H1 (cell line): ENCODE measurements at regions not wholly inside any gene's neighbourhood (a gene's known extent, or its start where the extent isn't known, plus 50 kb on each side); places are given as distances from the start of the nearest gene placed in this dataset.

Source experiments
- CTCF ChIA-PET: fragments of 300-600 bp; sonication (Branson Sonifier 250); formaldehyde crosslinking; loops from one replicate; lab custom pipeline; 2021; ENCODE audit not compliant: partially characterized antibody; lab: Charles Lee
- POLR2A ChIA-PET: fragments of 300-600 bp; sonication (Branson Sonifier 250); formaldehyde crosslinking; loops from one replicate; lab custom pipeline; 2021; ENCODE audit warnings: inconsistent platforms; ENCODE audit not compliant: partially characterized antibody; lab: Charles Lee
- DNase-seq, 2 experiments: peaks; one replicate each; pipeline versions ENCODE4 v3.0.0 to v3.0.0-alpha.2; 2010 to 2022; ENCODE audit warnings: low spot score in 2 of 2, low read depth in 1 of 2, mixed read lengths in 1 of 2
- FAIRE-seq: peaks from 2 replicates; lab custom pipeline; 2011; peaks lifted over from hg19 to GRCh38; lab: Jason Lieb, UNC
- H2AFZ ChIP-seq: 2 replicates; pipeline ENCODE4 v1.8.1; 2012; ENCODE audit warnings: low read length, inconsistent platforms
- H2AK5ac ChIP-seq: 2 replicates; pipeline ENCODE4 v1.6.1; 2013; ENCODE audit warnings: low read depth, low read length
- H2BK120ac ChIP-seq: replicated peaks from 2 replicates; pipeline ENCODE3; 2013; ENCODE audit warnings: low read depth, low read length, inconsistent platforms
- H2BK12ac ChIP-seq: 2 replicates; pipeline ENCODE4 v1.6.1; 2013; ENCODE audit warnings: low read depth, low read length
- H2BK15ac ChIP-seq: 2 replicates; pipeline ENCODE4 v1.6.1; 2013; ENCODE audit warnings: low read length
- H2BK20ac ChIP-seq: 2 replicates; pipeline ENCODE4 v1.6.1; 2013; ENCODE audit warnings: low read length
- H2BK5ac ChIP-seq: 2 replicates; pipeline ENCODE4 v1.6.1; 2013; ENCODE audit warnings: low read depth, low read length
- H3K14ac ChIP-seq: 2 replicates; pipeline ENCODE4 v1.6.1; 2013; ENCODE audit warnings: inconsistent platforms; ENCODE audit not compliant: insufficient read length
- H3K18ac ChIP-seq: 2 replicates; pipeline ENCODE4 v1.6.1; 2013; ENCODE audit warnings: low read length; ENCODE audit errors: extremely low read depth
- H3K23ac ChIP-seq: 2 replicates; pipeline ENCODE4 v1.6.1; 2013; ENCODE audit warnings: inconsistent platforms; ENCODE audit not compliant: insufficient read length
- H3K23me2 ChIP-seq: 2 replicates; pipeline ENCODE4 v1.6.1; 2013; ENCODE audit warnings: low read depth, low read length
- H3K27ac ChIP-seq: 2 replicates; pipeline ENCODE4 v1.6.1; 2011; ENCODE audit warnings: low read depth, low read length, inconsistent platforms
- H3K27me3 ChIP-seq, 4 experiments: replicated peaks in 1 of 4; 1 replicate in 1 of 4; 2 replicates in 3 of 4; pipeline versions ENCODE4 v1.6.1 to v1.8.1; 2011 to 2013; ENCODE audit warnings: low read length in 3 of 4, mild to moderate bottlenecking in 3 of 4, inconsistent platforms in 2 of 4, mixed read lengths in 2 of 4, moderate library complexity in 1 of 4; ENCODE audit not compliant: control insufficient read depth in 3 of 4, insufficient read depth in 3 of 4; ENCODE audit errors: extremely low read depth in 1 of 4
- H3K36me3 ChIP-seq, 4 experiments: 2 replicates each; pipeline versions ENCODE4 v1.6.1 to v1.8.1; 2011 to 2013; ENCODE audit warnings: mild to moderate bottlenecking in 4 of 4, low read length in 3 of 4, moderate library complexity in 2 of 4, control low read depth in 1 of 4, inconsistent platforms in 1 of 4; ENCODE audit not compliant: insufficient read depth in 4 of 4, control insufficient read depth in 2 of 4
- H3K4ac ChIP-seq: replicated peaks from 2 replicates; pipeline ENCODE3; 2013; ENCODE audit warnings: low read length, low read depth, mixed read lengths, inconsistent platforms; ENCODE audit not compliant: insufficient read length
- H3K4me1 ChIP-seq, 4 experiments: replicated peaks in 1 of 4; 1 replicate in 1 of 4; 2 replicates in 3 of 4; pipeline versions ENCODE4 v1.6.1 to v1.8.1; 2011 to 2013; ENCODE audit warnings: low read length in 3 of 4, inconsistent platforms in 2 of 4, mixed read lengths in 1 of 4; ENCODE audit not compliant: insufficient read depth in 4 of 4, control insufficient read depth in 3 of 4
- H3K4me2 ChIP-seq, 2 experiments: 2 replicates each; pipeline versions ENCODE4 v1.6.1 to v1.8.1; 2011 to 2013; ENCODE audit warnings: low read depth in 2 of 2, low read length in 2 of 2, control low read depth in 1 of 2, inconsistent platforms in 1 of 2, mild to moderate bottlenecking in 1 of 2; ENCODE audit not compliant: insufficient read depth in 1 of 2
- H3K4me3 ChIP-seq, 4 experiments: fragments of 200-600, 300-600 bp in 1 of 4; sonication (generic), shearing (Covaris generic), sonication (Bioruptor Twin) in 1 of 4; 2 replicates each; pipeline versions ENCODE4 v1.5.1 to v1.8.1; 2011 to 2016; ENCODE audit warnings: low read length in 4 of 4, low read depth in 3 of 4, control low read depth in 2 of 4, inconsistent platforms in 2 of 4, mild to moderate bottlenecking in 2 of 4, mixed read lengths in 1 of 4, moderate library complexity in 1 of 4; ENCODE audit not compliant: insufficient read depth in 2 of 4; ENCODE audit errors: extremely low read depth in 1 of 4
- H3K56ac ChIP-seq: replicated peaks from 2 replicates; pipeline ENCODE3; 2013; ENCODE audit warnings: low read depth, mild to moderate bottlenecking, mixed read lengths, low read length, inconsistent platforms; ENCODE audit not compliant: insufficient read length
- H3K79me1 ChIP-seq: 2 replicates; pipeline ENCODE4 v1.6.1; 2013; ENCODE audit warnings: low read depth, low read length, control low read depth
- H3K79me2 ChIP-seq, 2 experiments: 2 replicates each; pipeline versions ENCODE4 v1.6.1 to v1.8.1; 2012 to 2013; ENCODE audit warnings: low read length in 2 of 2, mild to moderate bottlenecking in 2 of 2, inconsistent platforms in 1 of 2; ENCODE audit not compliant: insufficient read depth in 2 of 2, control insufficient read depth in 1 of 2
- H3K9ac ChIP-seq, 4 experiments: replicated peaks in 1 of 4; 1 replicate in 1 of 4; 2 replicates in 3 of 4; pipeline versions ENCODE4 v1.6.1 to v1.8.1; 2011 to 2013; ENCODE audit warnings: low read depth in 3 of 4, low read length in 3 of 4, control low read depth in 2 of 4, mild to moderate bottlenecking in 2 of 4, moderate library complexity in 2 of 4, inconsistent platforms in 1 of 4; ENCODE audit errors: extremely low read depth in 1 of 4
- H3K9me3 ChIP-seq, 2 experiments: 2 replicates each; pipeline versions ENCODE4 v1.6.1 to v1.8.1; 2012 to 2013; ENCODE audit warnings: mild to moderate bottlenecking in 2 of 2, moderate library complexity in 2 of 2, control low read depth in 1 of 2, inconsistent platforms in 1 of 2, low read depth in 1 of 2, low read length in 1 of 2, mixed read lengths in 1 of 2; ENCODE audit not compliant: insufficient read depth in 2 of 2
- H4K20me1 ChIP-seq, 2 experiments: replicated peaks in 1 of 2; 2 replicates each; pipeline versions ENCODE3 to v1.8.1; 2011 to 2013; ENCODE audit warnings: inconsistent platforms in 2 of 2, low read length in 2 of 2, mild to moderate bottlenecking in 1 of 2; ENCODE audit not compliant: insufficient read depth in 2 of 2, control insufficient read depth in 1 of 2
- H4K5ac ChIP-seq: 2 replicates; pipeline ENCODE4 v1.6.1; 2013; ENCODE audit warnings: low read length, low read depth, mixed read lengths, inconsistent platforms; ENCODE audit not compliant: insufficient read length
- H4K8ac ChIP-seq: 2 replicates; pipeline ENCODE4 v1.8.0; 2013; ENCODE audit warnings: mild to moderate bottlenecking, moderate library complexity, low read length, inconsistent platforms; ENCODE audit not compliant: insufficient read depth; ENCODE audit errors: extremely low read depth
- H4K91ac ChIP-seq: replicated peaks from 2 replicates; pipeline ENCODE3; 2013; ENCODE audit warnings: low read length, mixed read lengths, inconsistent platforms; ENCODE audit not compliant: insufficient read length
- CHD2 ChIP-seq: IDR thresholded peaks from 2 replicates; pipeline ENCODE4 v1.6.1; 2012; ENCODE audit warnings: low read length, improper control_type of control experiment
- GTF2F1 ChIP-seq: IDR thresholded peaks from 2 replicates; pipeline ENCODE4 v1.6.1; 2012; ENCODE audit warnings: low read depth, low read length, improper control_type of control experiment, borderline replicate concordance
- KDM5A ChIP-seq: fragments of 200-600 bp; IDR thresholded peaks from 2 replicates; pipeline ENCODE4 v1.7.1; 2012; ENCODE audit warnings: mild to moderate bottlenecking, low read length, inconsistent platforms, mixed read lengths
- PHF8 ChIP-seq: fragments of 200-600 bp; sonication (generic); conservative IDR thresholded peaks from 2 replicates; pipeline ENCODE4 v1.7.1; 2012; ENCODE audit warnings: low read depth, mild to moderate bottlenecking, inconsistent platforms, low read length, moderate library complexity
- POU5F1 ChIP-seq: IDR thresholded peaks from 2 replicates; pipeline ENCODE4 v1.6.1; 2011; ENCODE audit warnings: low read depth, mild to moderate bottlenecking, low read length, moderate library complexity
- YY1 ChIP-seq: IDR thresholded peaks from 2 replicates; pipeline ENCODE4 v1.6.1; 2011; ENCODE audit warnings: low read depth, mild to moderate bottlenecking, low read length
- WGBS, 2 experiments: shearing (Covaris generic) in 1 of 2; methylation state at CpG; one replicate each; pipeline versions ENCODE4 v1.1.6 to v1.1.7; 2013 to 2015; ENCODE audit warnings: low lambda C conversion rate in 2 of 2, mixed read lengths in 2 of 2, inconsistent platforms in 1 of 2, low coverage in 1 of 2, missing lambda C conversion rate in 1 of 2; ENCODE audit not compliant: insufficient replicate concordance in 2 of 2, insufficient coverage in 1 of 2, insufficient read length in 1 of 2; ENCODE audit errors: extremely low coverage in 1 of 2, missing lambda C conversion rate in 1 of 2; 5-methylcytosine and 5-hydroxymethylcytosine counted together

- Histone ChIP-seq H2AK5ac (peak overlapping the region; percentile 88; the same call in 1 of the 2 replicates), H3K4me2 (peak overlapping the region in 1 of 2 experiments; percentile 19; a peak in 1 of 4 replicates), H3K27me3 (no peaks in the 10 kb centered on the region), H3K36me3 (no peaks in the 10 kb centered on the region), H4K20me1 (no peaks in the 10 kb centered on the region), H3K9ac (no peak overlapping the region), H2BK5ac (peak overlapping the region; percentile 84; the same call in 1 of the 2 replicates), H3K23me2 (no peaks in the 10 kb centered on the region), H3K23ac (no peak overlapping the region), H4K91ac (no peak overlapping the region), H3K79me1 (no peaks in the 10 kb centered on the region)
- 78% methylated on average over 9 of the region's 9 CpGs; no CpG with 5 or more reads in 1 of the 2 experiments for WGBS, 2 experiments
- TF ChIP-seq KDM5A: no peak
- no peak for TF ChIP-seq YY1
- TF ChIP-seq PHF8: no peak
- TF ChIP-seq CHD2: no peak
- TF ChIP-seq POU5F1: no peak
- no peak for TF ChIP-seq GTF2F1
- TF ChIP-seq, all 59 proteins: peak for 0
- CTCF ChIA-PET: no interaction called here
- peak overlapping the region; percentile 91; the same call in 1 of the 2 replicates for H2BK20ac ChIP-seq
- no peak for FAIRE-seq
- H2BK15ac ChIP-seq: no peak overlapping the region
- no peak overlapping the region for H3K4me3 ChIP-seq
- no peak overlapping the region for H3K4ac ChIP-seq
- peak overlapping the region; percentile 28; the same call in 1 of the 2 replicates for H2AFZ ChIP-seq
- peaks cover 4 to 15% (median 13%) of the 10 kb centered on the region in 4 experiments for H3K4me1 ChIP-seq
- H3K56ac ChIP-seq: no peak overlapping the region
- peak overlapping the region; percentile 84 for H2BK12ac ChIP-seq
- no peak overlapping the region for H4K8ac ChIP-seq
- H2BK120ac ChIP-seq: no peak overlapping the region
- H3K9me3 ChIP-seq: no peaks in the 10 kb centered on the region
- no peak overlapping the region for H3K14ac ChIP-seq
- DNase-seq: no peak
- POLR2A ChIA-PET: no interaction called here
- peak overlapping the region; percentile 36; the same call in 1 of the 2 replicates for H3K18ac ChIP-seq
- no peak overlapping the region for H4K5ac ChIP-seq
- H3K27ac ChIP-seq: no peak overlapping the region
- H3K79me2 ChIP-seq: no peaks in the 10 kb centered on the region
Observed at GRCh38 chr7:114155116-114156110, 236.6 kb upstream of the PPP1R3A start.
